ENCODE measurements at regions not wholly inside any gene's neighbourhood (a gene's known extent, or its start where the extent isn't known, plus 50 kb on each side); places are given as distances from the start of the nearest gene placed in this dataset.

- TF ChIP-seq CTBP2 (IDR thresholded peaks at IDR 0.05; ENCODE audit: borderline replicate concordance, insufficient read depth, insufficient read length, low read length) (no peak), FOSL1 (IDR thresholded peaks at IDR 0.05; ENCODE audit: insufficient read depth, low read depth, low read length) (no peak), RFX5 (IDR thresholded peaks at IDR 0.05; ENCODE audit: borderline replicate concordance, low read depth, low read length) (no peak), KDM5A (IDR thresholded peaks at IDR 0.05; ENCODE audit: low read length) (no peak), ZNF274 (IDR thresholded peaks at IDR 0.05; ENCODE audit: borderline replicate concordance, extremely low read depth, low read length) (no peak)
Observed at GRCh38 chr17:77328823-77329740, 188.3 kb downstream of the SEC14L1 start (continued).
